Sigmoid colon (tissue), 6 donors: ENCODE measurements at regions not wholly inside any gene's neighbourhood (a gene's known extent, or its start where the extent isn't known, plus 50 kb on each side); places are given as distances from the start of the nearest gene placed in this dataset.

Experiments used
- DNase-seq: peaks from one replicate; pipeline ENCODE4 v3.0.0-alpha.2; 2019
- H3K27ac ChIP-seq, 4 donors: fragments of 200-600 bp; sonication (generic); one replicate each; pipeline ENCODE4 v1.5.1; 2016 to 2019; ENCODE audit warnings: mild to moderate bottlenecking in 1 of 4
- H3K27me3 ChIP-seq, 3 donors: fragments of 200-600 bp; sonication (generic); one replicate each; pipeline ENCODE4 v1.5.1; 2019; ENCODE audit warnings: mild to moderate bottlenecking in 1 of 3
- H3K36me3 ChIP-seq, 4 donors: fragments of 200-600 bp; sonication (generic); one replicate each; pipeline ENCODE4 v1.5.1; 2016 to 2019
- H3K4me1 ChIP-seq, 4 donors: fragments of 200-600 bp; sonication (generic); one replicate each; pipeline ENCODE4 v1.5.1; 2017 to 2019
- H3K4me3 ChIP-seq, 4 donors: fragments of 200-600 bp; sonication (generic); one replicate each; pipeline ENCODE4 v1.5.1; 2017 to 2019; ENCODE audit warnings: mild to moderate bottlenecking in 2 of 4, moderate library complexity in 1 of 4
- H3K9me3 ChIP-seq, 4 donors: fragments of 200-600 bp in 3 of 4; sonication (generic) in 3 of 4; one replicate each; pipeline versions ENCODE4 v1.5.1 to v1.6.1; 2013 to 2019
- EP300 ChIP-seq, 4 donors: sonication (generic); formaldehyde crosslinking; IDR thresholded peaks; one replicate each; pipeline ENCODE4 v1.6.1; 2017; ENCODE audit warnings: antibody characterized with exemption in 4 of 4
- POLR2A ChIP-seq, 2 donors: fragments of 450-650 bp; IDR thresholded peaks; one replicate each; pipeline ENCODE4 v1.6.1; 2016; ENCODE audit warnings: antibody characterized with exemption in 2 of 2, mild to moderate bottlenecking in 2 of 2, moderate library complexity in 2 of 2
- POLR2AphosphoS5 ChIP-seq, 4 donors: sonication (generic); formaldehyde crosslinking; IDR thresholded peaks; one replicate each; pipeline ENCODE4 v1.6.1; 2017; ENCODE audit warnings: antibody characterized with exemption in 4 of 4
- WGBS, 2 donors: extraction: QIAGEN DNeasy Blood & Tissue Kit; methylation state at CpG; one replicate each; pipeline ENCODE4 v1.1.7; 2013; 5-methylcytosine and 5-hydroxymethylcytosine counted together
- intact Hi-C: fragments of 100-400 bp; cut with DNase I; formaldehyde crosslinking; loops from one replicate; pipeline ENCODE4 v1.15.1; 2023
- TF ChIP-seq, protein P1 (sequence below), 4 experiments: fragments of 450-650 bp in 3 of 4; fragments of 200-600 bp in 1 of 4; IDR thresholded peaks; one replicate each; pipeline ENCODE4 v1.5.1; 2016 to 2019; ENCODE audit warnings: antibody characterized with exemption in 4 of 4, mild to moderate bottlenecking in 3 of 4, moderate library complexity in 2 of 4
- donor health status: healthy with polysubstance abuse.
- donor health status: healthy.

- no peaks in the 10 kb centered on the region for H3K9me3 ChIP-seq
- TF ChIP-seq POLR2AphosphoS5 (IDR thresholded peaks at IDR 0.05) (peak; percentile 7 to 74 (median 55)), EP300 (IDR thresholded peaks at IDR 0.05) (no peak), POLR2A (IDR thresholded peaks at IDR 0.05) (no peak)
- TF ChIP-seq, protein P1, sequence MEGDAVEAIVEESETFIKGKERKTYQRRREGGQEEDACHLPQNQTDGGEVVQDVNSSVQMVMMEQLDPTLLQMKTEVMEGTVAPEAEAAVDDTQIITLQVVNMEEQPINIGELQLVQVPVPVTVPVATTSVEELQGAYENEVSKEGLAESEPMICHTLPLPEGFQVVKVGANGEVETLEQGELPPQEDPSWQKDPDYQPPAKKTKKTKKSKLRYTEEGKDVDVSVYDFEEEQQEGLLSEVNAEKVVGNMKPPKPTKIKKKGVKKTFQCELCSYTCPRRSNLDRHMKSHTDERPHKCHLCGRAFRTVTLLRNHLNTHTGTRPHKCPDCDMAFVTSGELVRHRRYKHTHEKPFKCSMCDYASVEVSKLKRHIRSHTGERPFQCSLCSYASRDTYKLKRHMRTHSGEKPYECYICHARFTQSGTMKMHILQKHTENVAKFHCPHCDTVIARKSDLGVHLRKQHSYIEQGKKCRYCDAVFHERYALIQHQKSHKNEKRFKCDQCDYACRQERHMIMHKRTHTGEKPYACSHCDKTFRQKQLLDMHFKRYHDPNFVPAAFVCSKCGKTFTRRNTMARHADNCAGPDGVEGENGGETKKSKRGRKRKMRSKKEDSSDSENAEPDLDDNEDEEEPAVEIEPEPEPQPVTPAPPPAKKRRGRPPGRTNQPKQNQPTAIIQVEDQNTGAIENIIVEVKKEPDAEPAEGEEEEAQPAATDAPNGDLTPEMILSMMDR (IDR thresholded peaks at IDR 0.05), result no peak
- intact Hi-C loops, result loop anchor here (5.0 kb wide), 1 partner anchor 139 kb away; no protein-coding TSS in a partner anchor
- peaks cover 0 to 44% (median 34%) of the 10 kb centered on the region in 4 donors for H3K4me1 ChIP-seq
- no peaks in the 10 kb centered on the region for H3K27me3 ChIP-seq
- H3K4me3 ChIP-seq, result no peak overlapping the region
- DNase-seq, result peak; percentile 90
- 46 to 69% methylated on average over 1 of the region's 1 CpG for WGBS, 2 donors
- H3K36me3 ChIP-seq, result no peaks in the 10 kb centered on the region
- H3K27ac ChIP-seq, result peak overlapping the region; percentile 63 to 74 (median 69)
Measured at GRCh38 chr15:25543196-25543595, 104.4 kb upstream of the UBE3A start.

DNA sequence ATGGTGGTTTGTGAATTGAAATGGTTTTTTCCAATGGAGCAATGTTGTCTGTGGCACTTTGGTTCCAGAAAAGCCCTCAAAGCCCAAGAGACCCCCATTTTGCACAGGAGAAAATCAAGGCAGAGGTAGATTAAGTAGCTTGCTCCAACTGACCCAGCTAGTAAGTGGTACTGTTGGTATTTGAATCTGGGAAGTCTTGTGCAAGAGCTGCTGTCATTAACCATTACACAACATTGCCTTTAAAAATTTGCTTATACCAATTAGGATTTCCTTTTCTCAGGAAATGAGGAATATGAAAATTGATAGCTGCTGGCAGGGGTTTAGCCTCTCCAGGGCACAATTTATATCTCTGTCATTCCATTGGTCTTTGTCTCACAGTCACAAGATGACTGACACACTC, 102.4 kb upstream of the UBE3A start:
- DNase-seq, result no peak
- intact Hi-C loops, result loop anchor here (5.0 kb wide), 1 partner anchor 141 kb away; no protein-coding TSS in a partner anchor
- Histone ChIP-seq H3K27me3 (no peaks in the 10 kb centered on the region), H3K4me3 (no peak overlapping the region), H3K9me3 (no peaks in the 10 kb centered on the region), H3K36me3 (no peaks in the 10 kb centered on the region), H3K27ac (peak overlapping the region in 2 of 4 donors; percentile 70 to 74), H3K4me1 (peaks cover 0 to 44% (median 34%) of the 10 kb centered on the region in 4 donors)
- no peak for TF ChIP-seq EP300 (IDR thresholded peaks at IDR 0.05)
- TF ChIP-seq, protein P1 (IDR thresholded peaks at IDR 0.05), result no peak
- no peak for TF ChIP-seq POLR2AphosphoS5 (IDR thresholded peaks at IDR 0.05)
- no peak for TF ChIP-seq POLR2A (IDR thresholded peaks at IDR 0.05)

GRCh38 chr15:25536801-25537611, 98.2 kb upstream of the UBE3A start:
- Histone ChIP-seq H3K4me1 (peaks cover 0 to 26% (median 17%) of the 10 kb centered on the region in 4 donors), H3K27ac (no peak overlapping the region), H3K9me3 (no peaks in the 10 kb centered on the region), H3K27me3 (no peaks in the 10 kb centered on the region), H3K4me3 (no peak overlapping the region), H3K36me3 (no peaks in the 10 kb centered on the region)
- TF ChIP-seq POLR2A (IDR thresholded peaks at IDR 0.05) (no peak), EP300 (IDR thresholded peaks at IDR 0.05) (no peak), POLR2AphosphoS5 (IDR thresholded peaks at IDR 0.05) (no peak)
- TF ChIP-seq, protein P1 (IDR thresholded peaks at IDR 0.05), result no peak
- WGBS, 2 donors, result 70 to 76% methylated on average over 7 of the region's 7 CpGs
- DNase-seq, result no peak
- intact Hi-C loops, result no loop called here

GRCh38 chr15:25535866-25536265, 97.0 kb upstream of the UBE3A start:
- Histone ChIP-seq H3K27ac (no peak overlapping the region), H3K9me3 (no peaks in the 10 kb centered on the region), H3K27me3 (no peaks in the 10 kb centered on the region), H3K4me1 (peaks cover 0 to 26% (median 18%) of the 10 kb centered on the region in 4 donors), H3K4me3 (no peak overlapping the region), H3K36me3 (no peaks in the 10 kb centered on the region)
- DNase-seq, result no peak
- TF ChIP-seq EP300 (IDR thresholded peaks at IDR 0.05) (no peak), POLR2A (IDR thresholded peaks at IDR 0.05) (no peak), POLR2AphosphoS5 (IDR thresholded peaks at IDR 0.05) (no peak)
- TF ChIP-seq, protein P1 (IDR thresholded peaks at IDR 0.05), result no peak
- intact Hi-C loops, result no loop called here
- 82 to 87% methylated on average over 5 of the region's 5 CpGs for WGBS, 2 donors
